ENCODE measurements at regions not wholly inside any gene's neighbourhood (a gene's known extent, or its start where the extent isn't known, plus 50 kb on each side); places are given as distances from the start of the nearest gene placed in this dataset.
A peak's percentile ranks its signal among the peaks of the same experiment; 100 is the strongest.

DNA sequence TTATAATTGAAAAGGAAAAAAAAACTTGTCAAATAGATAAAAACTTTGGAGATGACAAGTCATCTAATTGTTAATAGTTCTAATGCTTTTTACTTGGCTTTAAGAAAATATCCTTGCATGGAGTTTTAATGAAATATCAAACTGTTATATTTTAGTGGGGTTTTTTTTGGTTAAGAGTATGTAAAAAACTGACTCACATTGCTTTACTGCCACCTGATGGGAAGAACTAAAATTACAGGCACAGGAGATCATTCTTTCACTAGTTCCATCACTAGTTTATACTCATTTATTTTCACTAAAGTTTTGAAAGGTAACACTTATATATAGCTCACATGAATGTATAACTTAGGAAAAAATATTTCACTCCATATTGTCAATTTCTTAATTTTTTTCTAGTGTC, 309.1 kb downstream of the LMBRD1 start:
- TF ChIP-seq ELF4 (CRISPR knock-in tag; IDR thresholded peaks at IDR 0.05; ENCODE audit: low read depth) (no peak), FOXK1 (CRISPR knock-in tag; IDR thresholded peaks at IDR 0.05) (no peak), FOXJ3 (CRISPR knock-in tag; IDR thresholded peaks at IDR 0.05; ENCODE audit: borderline replicate concordance) (no peak), CREM (CRISPR knock-in tag; IDR thresholded peaks at IDR 0.05) (no peak), PRRX2 (CRISPR knock-in tag; IDR thresholded peaks at IDR 0.05) (no peak)
- TF ChIP-seq, protein P1, sequence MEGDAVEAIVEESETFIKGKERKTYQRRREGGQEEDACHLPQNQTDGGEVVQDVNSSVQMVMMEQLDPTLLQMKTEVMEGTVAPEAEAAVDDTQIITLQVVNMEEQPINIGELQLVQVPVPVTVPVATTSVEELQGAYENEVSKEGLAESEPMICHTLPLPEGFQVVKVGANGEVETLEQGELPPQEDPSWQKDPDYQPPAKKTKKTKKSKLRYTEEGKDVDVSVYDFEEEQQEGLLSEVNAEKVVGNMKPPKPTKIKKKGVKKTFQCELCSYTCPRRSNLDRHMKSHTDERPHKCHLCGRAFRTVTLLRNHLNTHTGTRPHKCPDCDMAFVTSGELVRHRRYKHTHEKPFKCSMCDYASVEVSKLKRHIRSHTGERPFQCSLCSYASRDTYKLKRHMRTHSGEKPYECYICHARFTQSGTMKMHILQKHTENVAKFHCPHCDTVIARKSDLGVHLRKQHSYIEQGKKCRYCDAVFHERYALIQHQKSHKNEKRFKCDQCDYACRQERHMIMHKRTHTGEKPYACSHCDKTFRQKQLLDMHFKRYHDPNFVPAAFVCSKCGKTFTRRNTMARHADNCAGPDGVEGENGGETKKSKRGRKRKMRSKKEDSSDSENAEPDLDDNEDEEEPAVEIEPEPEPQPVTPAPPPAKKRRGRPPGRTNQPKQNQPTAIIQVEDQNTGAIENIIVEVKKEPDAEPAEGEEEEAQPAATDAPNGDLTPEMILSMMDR (IDR thresholded peaks at IDR 0.05), result peak; percentile 66
- TF ChIP-seq, protein P2, sequence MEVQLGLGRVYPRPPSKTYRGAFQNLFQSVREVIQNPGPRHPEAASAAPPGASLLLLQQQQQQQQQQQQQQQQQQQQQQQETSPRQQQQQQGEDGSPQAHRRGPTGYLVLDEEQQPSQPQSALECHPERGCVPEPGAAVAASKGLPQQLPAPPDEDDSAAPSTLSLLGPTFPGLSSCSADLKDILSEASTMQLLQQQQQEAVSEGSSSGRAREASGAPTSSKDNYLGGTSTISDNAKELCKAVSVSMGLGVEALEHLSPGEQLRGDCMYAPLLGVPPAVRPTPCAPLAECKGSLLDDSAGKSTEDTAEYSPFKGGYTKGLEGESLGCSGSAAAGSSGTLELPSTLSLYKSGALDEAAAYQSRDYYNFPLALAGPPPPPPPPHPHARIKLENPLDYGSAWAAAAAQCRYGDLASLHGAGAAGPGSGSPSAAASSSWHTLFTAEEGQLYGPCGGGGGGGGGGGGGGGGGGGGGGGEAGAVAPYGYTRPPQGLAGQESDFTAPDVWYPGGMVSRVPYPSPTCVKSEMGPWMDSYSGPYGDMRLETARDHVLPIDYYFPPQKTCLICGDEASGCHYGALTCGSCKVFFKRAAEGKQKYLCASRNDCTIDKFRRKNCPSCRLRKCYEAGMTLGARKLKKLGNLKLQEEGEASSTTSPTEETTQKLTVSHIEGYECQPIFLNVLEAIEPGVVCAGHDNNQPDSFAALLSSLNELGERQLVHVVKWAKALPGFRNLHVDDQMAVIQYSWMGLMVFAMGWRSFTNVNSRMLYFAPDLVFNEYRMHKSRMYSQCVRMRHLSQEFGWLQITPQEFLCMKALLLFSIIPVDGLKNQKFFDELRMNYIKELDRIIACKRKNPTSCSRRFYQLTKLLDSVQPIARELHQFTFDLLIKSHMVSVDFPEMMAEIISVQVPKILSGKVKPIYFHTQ (CRISPR knock-in tag; IDR thresholded peaks at IDR 0.05), result no peak
- TF ChIP-seq, protein P3, sequence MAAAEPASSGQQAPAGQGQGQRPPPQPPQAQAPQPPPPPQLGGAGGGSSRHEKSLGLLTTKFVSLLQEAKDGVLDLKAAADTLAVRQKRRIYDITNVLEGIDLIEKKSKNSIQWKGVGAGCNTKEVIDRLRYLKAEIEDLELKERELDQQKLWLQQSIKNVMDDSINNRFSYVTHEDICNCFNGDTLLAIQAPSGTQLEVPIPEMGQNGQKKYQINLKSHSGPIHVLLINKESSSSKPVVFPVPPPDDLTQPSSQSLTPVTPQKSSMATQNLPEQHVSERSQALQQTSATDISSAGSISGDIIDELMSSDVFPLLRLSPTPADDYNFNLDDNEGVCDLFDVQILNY (CRISPR knock-in tag; IDR thresholded peaks at IDR 0.05), result no peak

All from WTC11 (cell line).